ENCODE measurements at regions not wholly inside any gene's neighbourhood (a gene's known extent, or its start where the extent isn't known, plus 50 kb on each side); places are given as distances from the start of the nearest gene placed in this dataset.

DNA sequence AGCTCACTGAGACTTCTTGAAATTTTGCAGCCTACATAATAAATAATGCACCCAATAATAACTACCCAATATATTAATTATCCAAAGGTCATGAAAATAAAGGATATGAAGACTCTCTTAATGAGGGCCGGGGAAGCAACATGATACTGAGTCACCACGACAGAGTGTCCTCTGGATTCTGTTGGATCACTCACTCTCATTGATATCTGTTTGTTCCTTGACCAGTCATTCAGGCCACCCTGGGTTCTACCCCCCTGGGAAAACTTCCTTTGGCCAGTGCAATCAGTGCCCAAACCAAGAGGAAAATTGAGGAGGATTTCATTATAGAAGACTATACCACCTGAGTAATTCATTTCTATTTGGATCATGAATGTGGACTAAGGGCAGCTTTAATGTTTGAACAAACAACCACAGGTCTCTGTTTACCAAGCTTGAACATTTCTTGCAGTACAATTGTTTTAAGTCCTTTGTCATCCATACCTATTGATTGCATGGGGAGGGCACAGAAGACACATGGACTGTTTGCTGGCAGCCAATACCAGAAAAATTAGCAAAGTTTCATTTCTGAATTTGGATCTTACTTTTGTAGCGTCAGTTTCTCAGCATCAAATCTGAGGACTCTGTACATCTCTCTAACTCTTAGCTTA lies 137.2 kb upstream of the FGGY start:
- FAIRE-seq = no peak

GRCh38 chr1:59161136-59161535 lies 135.8 kb upstream of the FGGY start:
- no peak for TF ChIP-seq EZH2 (IDR thresholded peaks at IDR 0.05; ENCODE audit: low read length)
- TF ChIP-seq, protein P1, sequence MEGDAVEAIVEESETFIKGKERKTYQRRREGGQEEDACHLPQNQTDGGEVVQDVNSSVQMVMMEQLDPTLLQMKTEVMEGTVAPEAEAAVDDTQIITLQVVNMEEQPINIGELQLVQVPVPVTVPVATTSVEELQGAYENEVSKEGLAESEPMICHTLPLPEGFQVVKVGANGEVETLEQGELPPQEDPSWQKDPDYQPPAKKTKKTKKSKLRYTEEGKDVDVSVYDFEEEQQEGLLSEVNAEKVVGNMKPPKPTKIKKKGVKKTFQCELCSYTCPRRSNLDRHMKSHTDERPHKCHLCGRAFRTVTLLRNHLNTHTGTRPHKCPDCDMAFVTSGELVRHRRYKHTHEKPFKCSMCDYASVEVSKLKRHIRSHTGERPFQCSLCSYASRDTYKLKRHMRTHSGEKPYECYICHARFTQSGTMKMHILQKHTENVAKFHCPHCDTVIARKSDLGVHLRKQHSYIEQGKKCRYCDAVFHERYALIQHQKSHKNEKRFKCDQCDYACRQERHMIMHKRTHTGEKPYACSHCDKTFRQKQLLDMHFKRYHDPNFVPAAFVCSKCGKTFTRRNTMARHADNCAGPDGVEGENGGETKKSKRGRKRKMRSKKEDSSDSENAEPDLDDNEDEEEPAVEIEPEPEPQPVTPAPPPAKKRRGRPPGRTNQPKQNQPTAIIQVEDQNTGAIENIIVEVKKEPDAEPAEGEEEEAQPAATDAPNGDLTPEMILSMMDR (optimal IDR thresholded peaks at IDR 0.05 in 1 of 3, IDR thresholded peaks at IDR 0.05 in 1 of 3, conservative IDR thresholded peaks at IDR 0.05 in 1 of 3; ENCODE audit: extremely low read depth in 1 of 3, insufficient read depth in 2 of 3, low read length in 3 of 3) = no peak
- Histone ChIP-seq H4K20me1 (ENCODE audit: control insufficient read depth, extremely low read depth, insufficient read depth, low read length) (no peaks in the 10 kb centered on the region), H3K4me1 (ENCODE audit: control insufficient read depth, extremely low read depth, insufficient read depth, low read length) (no peaks in the 10 kb centered on the region), H3K27ac (ENCODE audit: control insufficient read depth, insufficient read depth, low read length) (no peak overlapping the region), H3K27me3 (ENCODE audit: control insufficient read depth, extremely low read depth, insufficient read depth, low read length) (no peaks in the 10 kb centered on the region), H3K4me3 (ENCODE audit: control insufficient read depth in 2 of 3, extremely low read depth in 1 of 3, insufficient read depth in 2 of 3, low read depth in 1 of 3, low read length in 3 of 3) (no peak overlapping the region), H3K36me3 (ENCODE audit: control insufficient read depth in 2 of 2, extremely low read depth in 1 of 2, insufficient read depth in 2 of 2, low read length in 2 of 2) (no peaks in the 10 kb centered on the region), H2AFZ (ENCODE audit: control insufficient read depth, low read length) (no peak overlapping the region), H3K9me1 (ENCODE audit: control insufficient read depth, extremely low read depth, insufficient read depth, low read length) (no peaks in the 10 kb centered on the region), H3K4me2 (ENCODE audit: control insufficient read depth, extremely low read depth, insufficient read depth, low read depth, low read length) (no peak overlapping the region), H3K79me2 (ENCODE audit: control insufficient read depth, insufficient read depth, low read length) (no peaks in the 10 kb centered on the region), H3K9me3 (ENCODE audit: control insufficient read depth, low read depth, low read length) (no peaks in the 10 kb centered on the region), H3K9ac (ENCODE audit: control insufficient read depth, extremely low read depth, insufficient read depth, low read length) (no peak overlapping the region)
- dilution Hi-C loops (cut with MboI; ENCODE audit: extremely low pct_ligation_motif_present, low sequenced_read_pairs) = no loop called here
- DNase-seq (ENCODE audit: low read depth, low spot score) (no peak), FAIRE-seq (no peak)

More for the DNA sequence above, 137.2 kb upstream of the FGGY start:
- DNase-seq (ENCODE audit: low read depth, low spot score) = no peak
- Histone ChIP-seq H3K9me1 (ENCODE audit: control insufficient read depth, extremely low read depth, insufficient read depth, low read length) (no peaks in the 10 kb centered on the region), H3K27ac (ENCODE audit: control insufficient read depth, insufficient read depth, low read length) (no peak overlapping the region), H3K9ac (ENCODE audit: control insufficient read depth, extremely low read depth, insufficient read depth, low read length) (no peak overlapping the region), H4K20me1 (ENCODE audit: control insufficient read depth, extremely low read depth, insufficient read depth, low read length) (no peaks in the 10 kb centered on the region), H3K4me1 (ENCODE audit: control insufficient read depth, extremely low read depth, insufficient read depth, low read length) (no peaks in the 10 kb centered on the region), H3K79me2 (ENCODE audit: control insufficient read depth, insufficient read depth, low read length) (no peaks in the 10 kb centered on the region), H3K36me3 (ENCODE audit: control insufficient read depth in 2 of 2, extremely low read depth in 1 of 2, insufficient read depth in 2 of 2, low read length in 2 of 2) (no peaks in the 10 kb centered on the region), H3K4me2 (ENCODE audit: control insufficient read depth, extremely low read depth, insufficient read depth, low read depth, low read length) (no peak overlapping the region), H3K9me3 (ENCODE audit: control insufficient read depth, low read depth, low read length) (no peaks in the 10 kb centered on the region), H3K27me3 (ENCODE audit: control insufficient read depth, extremely low read depth, insufficient read depth, low read length) (no peaks in the 10 kb centered on the region), H2AFZ (ENCODE audit: control insufficient read depth, low read length) (no peak overlapping the region), H3K4me3 (ENCODE audit: control insufficient read depth in 2 of 3, extremely low read depth in 1 of 3, insufficient read depth in 2 of 3, low read depth in 1 of 3, low read length in 3 of 3) (no peak overlapping the region)
- no peak for TF ChIP-seq EZH2 (IDR thresholded peaks at IDR 0.05; ENCODE audit: low read length)
- dilution Hi-C loops (cut with MboI; ENCODE audit: extremely low pct_ligation_motif_present, low sequenced_read_pairs) = no loop called here

DNA sequence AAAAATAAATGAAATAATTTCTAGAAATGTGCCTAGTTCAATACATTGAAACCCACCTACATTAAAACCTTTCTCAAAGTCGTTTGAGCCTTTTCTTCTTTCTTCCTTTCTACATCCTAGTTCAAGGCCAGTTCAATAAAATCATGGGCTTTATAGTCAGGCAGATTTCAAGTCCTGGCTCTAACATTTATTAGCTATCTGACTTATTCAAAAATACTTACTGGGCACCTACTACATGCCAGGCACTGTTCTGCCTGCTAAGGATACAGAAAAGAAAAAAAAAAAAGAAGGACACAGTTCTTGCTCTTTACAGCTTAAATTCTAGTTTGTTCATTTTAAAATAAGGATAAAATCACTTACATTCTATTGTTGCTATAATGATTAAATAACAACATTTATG lies 134.2 kb upstream of the FGGY start:
- DNase-seq (ENCODE audit: low read depth, low spot score) (no peak), FAIRE-seq (no peak)
- Histone ChIP-seq H3K4me2 (ENCODE audit: control insufficient read depth, extremely low read depth, insufficient read depth, low read depth, low read length) (no peak overlapping the region), H3K9me1 (ENCODE audit: control insufficient read depth, extremely low read depth, insufficient read depth, low read length) (no peaks in the 10 kb centered on the region), H3K27ac (ENCODE audit: control insufficient read depth, insufficient read depth, low read length) (no peak overlapping the region), H3K27me3 (ENCODE audit: control insufficient read depth, extremely low read depth, insufficient read depth, low read length) (no peaks in the 10 kb centered on the region), H2AFZ (ENCODE audit: control insufficient read depth, low read length) (no peak overlapping the region), H3K4me3 (ENCODE audit: control insufficient read depth in 2 of 3, extremely low read depth in 1 of 3, insufficient read depth in 2 of 3, low read depth in 1 of 3, low read length in 3 of 3) (no peak overlapping the region), H3K79me2 (ENCODE audit: control insufficient read depth, insufficient read depth, low read length) (no peaks in the 10 kb centered on the region), H3K36me3 (ENCODE audit: control insufficient read depth in 2 of 2, extremely low read depth in 1 of 2, insufficient read depth in 2 of 2, low read length in 2 of 2) (no peaks in the 10 kb centered on the region), H3K4me1 (ENCODE audit: control insufficient read depth, extremely low read depth, insufficient read depth, low read length) (no peaks in the 10 kb centered on the region), H4K20me1 (ENCODE audit: control insufficient read depth, extremely low read depth, insufficient read depth, low read length) (no peaks in the 10 kb centered on the region), H3K9ac (ENCODE audit: control insufficient read depth, extremely low read depth, insufficient read depth, low read length) (no peak overlapping the region), H3K9me3 (ENCODE audit: control insufficient read depth, low read depth, low read length) (no peaks in the 10 kb centered on the region)
- TF ChIP-seq EZH2 (IDR thresholded peaks at IDR 0.05; ENCODE audit: low read length) = no peak
- TF ChIP-seq, protein P1 (optimal IDR thresholded peaks at IDR 0.05 in 1 of 3, IDR thresholded peaks at IDR 0.05 in 1 of 3, conservative IDR thresholded peaks at IDR 0.05 in 1 of 3; ENCODE audit: extremely low read depth in 1 of 3, insufficient read depth in 2 of 3, low read length in 3 of 3) = no peak
- dilution Hi-C loops (cut with MboI; ENCODE audit: extremely low pct_ligation_motif_present, low sequenced_read_pairs) = no loop called here
